DND-41 (cell line): ENCODE measurements at regions not wholly inside any gene's neighbourhood (a gene's known extent, or its start where the extent isn't known, plus 50 kb on each side); places are given as distances from the start of the nearest gene placed in this dataset.

Experiments
- EZH2 ChIP-seq: IDR thresholded peaks from 3 replicates; pipeline ENCODE4 v1.6.1; 2012; ENCODE audit warnings: borderline replicate concordance, low read depth, mild to moderate bottlenecking, moderate library complexity, low read length, inconsistent platforms; ENCODE audit not compliant: severe bottlenecking
- TF ChIP-seq, protein P1 (sequence below): IDR thresholded peaks from 2 replicates; pipeline ENCODE4 v1.5.1; 2012; ENCODE audit warnings: borderline replicate concordance, low read length, moderate library complexity, mild to moderate bottlenecking; ENCODE audit not compliant: poor library complexity, severe bottlenecking; ENCODE audit errors: extremely low read depth

DNA sequence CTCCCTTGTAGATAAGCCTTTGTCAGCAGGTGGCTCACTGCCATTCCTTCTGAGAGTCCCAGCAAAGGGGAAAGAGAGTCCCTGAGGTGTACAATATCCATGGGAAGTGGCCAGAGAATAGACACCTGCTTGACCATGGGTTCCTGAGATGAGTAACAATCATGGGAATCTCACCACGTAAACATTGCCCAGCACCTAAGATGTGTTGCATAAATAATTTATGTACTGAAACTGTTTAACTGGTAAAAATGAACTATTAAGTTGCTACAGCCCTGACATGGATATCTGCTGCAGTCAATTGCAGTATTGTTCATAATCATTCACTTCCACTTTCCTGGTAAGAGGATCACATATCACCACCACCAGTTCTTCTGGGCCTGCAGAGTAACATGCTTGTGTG, 123.8 kb upstream of the INHBA start:
- TF ChIP-seq, protein P1, sequence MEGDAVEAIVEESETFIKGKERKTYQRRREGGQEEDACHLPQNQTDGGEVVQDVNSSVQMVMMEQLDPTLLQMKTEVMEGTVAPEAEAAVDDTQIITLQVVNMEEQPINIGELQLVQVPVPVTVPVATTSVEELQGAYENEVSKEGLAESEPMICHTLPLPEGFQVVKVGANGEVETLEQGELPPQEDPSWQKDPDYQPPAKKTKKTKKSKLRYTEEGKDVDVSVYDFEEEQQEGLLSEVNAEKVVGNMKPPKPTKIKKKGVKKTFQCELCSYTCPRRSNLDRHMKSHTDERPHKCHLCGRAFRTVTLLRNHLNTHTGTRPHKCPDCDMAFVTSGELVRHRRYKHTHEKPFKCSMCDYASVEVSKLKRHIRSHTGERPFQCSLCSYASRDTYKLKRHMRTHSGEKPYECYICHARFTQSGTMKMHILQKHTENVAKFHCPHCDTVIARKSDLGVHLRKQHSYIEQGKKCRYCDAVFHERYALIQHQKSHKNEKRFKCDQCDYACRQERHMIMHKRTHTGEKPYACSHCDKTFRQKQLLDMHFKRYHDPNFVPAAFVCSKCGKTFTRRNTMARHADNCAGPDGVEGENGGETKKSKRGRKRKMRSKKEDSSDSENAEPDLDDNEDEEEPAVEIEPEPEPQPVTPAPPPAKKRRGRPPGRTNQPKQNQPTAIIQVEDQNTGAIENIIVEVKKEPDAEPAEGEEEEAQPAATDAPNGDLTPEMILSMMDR: no peak
- TF ChIP-seq EZH2: no peak
